WTC11 (cell line): ENCODE measurements at regions not wholly inside any gene's neighbourhood (a gene's known extent, or its start where the extent isn't known, plus 50 kb on each side); places are given as distances from the start of the nearest gene placed in this dataset.

Experiments used
- ARID4B ChIP-seq: sonication (generic); formaldehyde crosslinking; IDR thresholded peaks from 2 replicates; pipeline ENCODE4 v1.8.0; 2023; ENCODE audit warnings: missing genetic modification reagents, mild to moderate bottlenecking, borderline replicate concordance
- ATF2 ChIP-seq: sonication (generic); formaldehyde crosslinking; IDR thresholded peaks from 2 replicates; pipeline ENCODE4 v1.8.1; 2022; ENCODE audit warnings: low read depth, missing genetic modification reagents, borderline replicate concordance
- CREB1 ChIP-seq: sonication (generic); formaldehyde crosslinking; IDR thresholded peaks from 2 replicates; pipeline ENCODE4 v1.8.0; 2023; ENCODE audit warnings: mild to moderate bottlenecking, missing genetic modification reagents
- CREM ChIP-seq: sonication (generic); formaldehyde crosslinking; IDR thresholded peaks from 2 replicates; pipeline ENCODE4 v1.8.1; 2022; ENCODE audit warnings: mild to moderate bottlenecking, missing genetic modification reagents, moderate library complexity
- EMX1 ChIP-seq: fragments of 250-450 bp; sonication (Bioruptor Pico); IDR thresholded peaks from 2 replicates; pipeline ENCODE4 v1.8.0; 2021; ENCODE audit warnings: mild to moderate bottlenecking
- FOXP4 ChIP-seq: sonication (generic); formaldehyde crosslinking; IDR thresholded peaks from 2 replicates; pipeline ENCODE4 v1.8.0; 2022; ENCODE audit warnings: mild to moderate bottlenecking, missing genetic modification reagents
- PRDM15 ChIP-seq: sonication (generic); formaldehyde crosslinking; IDR thresholded peaks from 2 replicates; pipeline ENCODE4 v1.8.0; 2022; ENCODE audit warnings: missing genetic modification reagents
- PRRX2 ChIP-seq: fragments of 250-450 bp; sonication (Bioruptor Pico); IDR thresholded peaks from 2 replicates; pipeline ENCODE4 v1.8.0; 2021; ENCODE audit warnings: mild to moderate bottlenecking
- SMAD3 ChIP-seq: sonication (generic); formaldehyde crosslinking; IDR thresholded peaks from 2 replicates; pipeline ENCODE4 v1.8.0; 2022; ENCODE audit warnings: missing genetic modification reagents, mild to moderate bottlenecking, borderline replicate concordance
- ZBTB43 ChIP-seq: sonication (generic); formaldehyde crosslinking; IDR thresholded peaks from 2 replicates; pipeline ENCODE4 v1.8.1; 2023; ENCODE audit warnings: mild to moderate bottlenecking, missing genetic modification reagents
- ZNF281 ChIP-seq: sonication (generic); formaldehyde crosslinking; IDR thresholded peaks from 2 replicates; pipeline ENCODE4 v1.8.0; 2023; ENCODE audit warnings: mild to moderate bottlenecking, missing genetic modification reagents
- ZNF396 ChIP-seq: fragments of 250-450 bp; sonication (Bioruptor Pico); IDR thresholded peaks from 2 replicates; pipeline ENCODE4 v1.8.0; 2021; ENCODE audit warnings: mild to moderate bottlenecking, moderate library complexity, borderline replicate concordance

- TF ChIP-seq FOXP4 (CRISPR knock-in tag) (no peak), PRRX2 (no peak), CREM (CRISPR knock-in tag) (no peak), EMX1 (no peak), ZBTB43 (CRISPR knock-in tag) (no peak), ARID4B (CRISPR knock-in tag) (no peak), PRDM15 (CRISPR knock-in tag) (no peak), ZNF281 (no peak), CREB1 (CRISPR knock-in tag) (no peak), ATF2 (CRISPR knock-in tag) (no peak), SMAD3 (CRISPR knock-in tag) (no peak), ZNF396 (no peak)
These were observed 70.8 kb downstream of the TMEM200C start (continued) for GRCh38 chr18:5824370-5824984.
